ENCODE measurements at regions not wholly inside any gene's neighbourhood (a gene's known extent, or its start where the extent isn't known, plus 50 kb on each side); places are given as distances from the start of the nearest gene placed in this dataset.

DNA sequence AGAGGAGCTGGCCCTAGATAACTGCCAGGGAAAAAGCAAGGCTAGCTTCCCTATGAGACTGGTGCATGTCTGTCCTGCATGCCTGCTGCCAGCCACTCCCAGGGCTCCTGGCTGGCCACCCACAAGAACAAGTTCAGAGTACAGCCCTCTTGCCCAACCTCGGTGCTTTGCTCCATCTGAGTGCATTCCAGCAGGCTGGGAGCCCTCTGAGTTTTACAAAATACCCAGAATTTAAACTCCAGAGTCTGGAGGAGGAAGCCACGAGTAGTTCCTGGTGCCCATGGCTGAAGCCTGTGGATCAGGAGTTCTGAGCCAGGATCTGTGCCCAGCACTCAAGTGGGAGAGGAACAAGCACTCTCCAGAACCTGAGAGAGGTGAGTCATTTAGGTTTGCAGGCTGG lies 111.6 kb downstream of the MAGEE2 start:
- no peak for DNase-seq (ENCODE audit: low read depth)
- TF ChIP-seq, protein P1, sequence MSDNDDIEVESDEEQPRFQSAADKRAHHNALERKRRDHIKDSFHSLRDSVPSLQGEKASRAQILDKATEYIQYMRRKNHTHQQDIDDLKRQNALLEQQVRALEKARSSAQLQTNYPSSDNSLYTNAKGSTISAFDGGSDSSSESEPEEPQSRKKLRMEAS (IDR thresholded peaks at IDR 0.05; ENCODE audit: low read depth, low read length), result no peak
- TF ChIP-seq MYC (IDR thresholded peaks at IDR 0.05; ENCODE audit: low read depth, low read length), result no peak
- TF ChIP-seq, protein P2, sequence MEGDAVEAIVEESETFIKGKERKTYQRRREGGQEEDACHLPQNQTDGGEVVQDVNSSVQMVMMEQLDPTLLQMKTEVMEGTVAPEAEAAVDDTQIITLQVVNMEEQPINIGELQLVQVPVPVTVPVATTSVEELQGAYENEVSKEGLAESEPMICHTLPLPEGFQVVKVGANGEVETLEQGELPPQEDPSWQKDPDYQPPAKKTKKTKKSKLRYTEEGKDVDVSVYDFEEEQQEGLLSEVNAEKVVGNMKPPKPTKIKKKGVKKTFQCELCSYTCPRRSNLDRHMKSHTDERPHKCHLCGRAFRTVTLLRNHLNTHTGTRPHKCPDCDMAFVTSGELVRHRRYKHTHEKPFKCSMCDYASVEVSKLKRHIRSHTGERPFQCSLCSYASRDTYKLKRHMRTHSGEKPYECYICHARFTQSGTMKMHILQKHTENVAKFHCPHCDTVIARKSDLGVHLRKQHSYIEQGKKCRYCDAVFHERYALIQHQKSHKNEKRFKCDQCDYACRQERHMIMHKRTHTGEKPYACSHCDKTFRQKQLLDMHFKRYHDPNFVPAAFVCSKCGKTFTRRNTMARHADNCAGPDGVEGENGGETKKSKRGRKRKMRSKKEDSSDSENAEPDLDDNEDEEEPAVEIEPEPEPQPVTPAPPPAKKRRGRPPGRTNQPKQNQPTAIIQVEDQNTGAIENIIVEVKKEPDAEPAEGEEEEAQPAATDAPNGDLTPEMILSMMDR (IDR thresholded peaks at IDR 0.05; ENCODE audit: low read depth, low read length), result no peak
- no peak for TF ChIP-seq POLR2A (IDR thresholded peaks at IDR 0.05; ENCODE audit: extremely low read depth, insufficient read length)
- no peak overlapping the region for H3K4me3 ChIP-seq (ENCODE audit: low read depth, low read length)

DNA sequence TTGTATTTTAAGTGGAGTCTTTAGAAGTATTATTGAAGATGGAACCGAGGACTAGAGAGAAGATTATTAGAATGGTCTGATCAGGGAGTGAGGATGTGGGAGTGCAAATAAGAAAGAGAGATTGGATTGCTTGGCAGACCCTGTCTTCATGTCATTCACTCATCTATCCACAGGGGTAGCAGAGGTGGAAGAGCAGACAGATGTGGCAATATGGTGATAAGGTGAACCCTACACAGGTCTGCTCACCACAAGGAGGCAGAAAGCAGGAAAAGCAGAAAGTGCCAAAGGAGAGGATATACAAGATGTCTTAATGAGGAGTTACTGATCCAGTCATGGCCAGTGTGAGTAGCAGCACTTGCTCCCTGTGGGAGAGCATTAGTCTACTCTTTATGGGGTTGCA lies 129.4 kb downstream of the MAGEE2 start:
- DNase-seq (ENCODE audit: low read depth), result no peak
- no peak overlapping the region for H3K4me3 ChIP-seq (ENCODE audit: low read depth, low read length)
- TF ChIP-seq MYC (IDR thresholded peaks at IDR 0.05; ENCODE audit: low read depth, low read length) (no peak), POLR2A (IDR thresholded peaks at IDR 0.05; ENCODE audit: extremely low read depth, insufficient read length) (no peak)
- TF ChIP-seq, protein P1 (IDR thresholded peaks at IDR 0.05; ENCODE audit: low read depth, low read length), result no peak
- TF ChIP-seq, protein P2 (IDR thresholded peaks at IDR 0.05; ENCODE audit: low read depth, low read length), result no peak

DNA sequence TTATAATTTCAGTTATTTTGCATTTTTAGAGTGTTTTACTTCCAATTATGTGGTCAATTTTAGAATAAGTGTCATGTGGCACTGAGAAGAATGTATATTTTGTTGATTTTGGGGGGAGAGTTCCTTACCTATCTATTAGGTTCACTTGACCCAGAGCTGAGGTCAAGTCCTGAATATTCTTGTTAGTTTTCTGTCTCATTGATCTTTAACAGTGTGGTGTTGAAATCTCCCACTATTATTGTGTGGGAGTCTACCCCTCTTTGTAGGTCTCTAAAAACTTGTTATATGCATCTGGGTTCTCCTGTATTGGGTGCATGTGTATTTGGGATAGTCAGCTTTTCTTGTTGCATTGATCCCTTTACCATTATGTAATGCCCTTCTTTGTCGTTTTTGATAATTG lies 127.0 kb upstream of the ZDHHC15 start:
- H3K4me3 ChIP-seq (ENCODE audit: low read depth, low read length), result no peak overlapping the region
- no peak for TF ChIP-seq MYC (IDR thresholded peaks at IDR 0.05; ENCODE audit: low read depth, low read length)
- TF ChIP-seq POLR2A (IDR thresholded peaks at IDR 0.05; ENCODE audit: extremely low read depth, insufficient read length), result no peak
- TF ChIP-seq, protein P2 (IDR thresholded peaks at IDR 0.05; ENCODE audit: low read depth, low read length), result no peak
- TF ChIP-seq, protein P1 (IDR thresholded peaks at IDR 0.05; ENCODE audit: low read depth, low read length), result no peak
- DNase-seq (ENCODE audit: low read depth), result no peak

DNA sequence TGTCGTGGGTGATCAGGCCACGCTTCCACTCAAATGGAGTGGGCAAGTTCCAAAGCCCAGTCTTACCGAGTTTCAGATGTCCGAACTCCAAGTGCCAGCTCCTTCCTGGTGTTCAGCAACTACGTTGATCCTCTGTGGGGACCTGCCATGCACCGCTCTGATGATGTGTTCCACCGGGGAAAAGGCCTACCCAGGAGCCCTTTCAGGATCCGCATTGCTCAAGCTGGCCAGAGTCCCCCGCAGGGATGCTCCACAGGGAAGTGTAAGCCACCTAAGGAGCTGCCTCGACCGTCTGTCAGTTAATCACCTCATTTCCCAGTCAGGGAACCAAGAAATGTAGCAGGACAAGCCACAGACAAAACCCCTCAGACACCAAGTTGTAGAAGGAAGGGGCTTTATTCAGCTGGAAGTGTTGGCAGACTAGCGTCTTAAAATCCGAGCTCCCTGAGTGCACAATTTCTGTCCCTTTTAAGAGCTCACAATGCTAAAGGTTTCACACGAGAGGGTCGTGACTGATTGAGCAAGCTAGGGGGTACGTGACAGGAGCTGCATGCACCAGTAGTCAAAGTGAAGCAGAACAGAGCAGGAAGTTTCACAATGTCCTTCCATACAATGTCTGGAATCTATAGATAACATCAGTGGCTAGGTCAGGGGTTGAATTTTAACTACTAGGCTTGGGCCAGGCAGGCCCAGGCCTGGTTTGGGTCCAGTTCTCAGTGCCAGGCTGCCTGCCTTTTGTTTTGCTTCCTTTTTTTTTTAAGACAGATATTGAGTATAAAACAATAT lies 126.2 kb upstream of the ZDHHC15 start:
- no peak overlapping the region for H3K4me3 ChIP-seq (ENCODE audit: low read depth, low read length)
- TF ChIP-seq, protein P1 (IDR thresholded peaks at IDR 0.05; ENCODE audit: low read depth, low read length), result no peak
- TF ChIP-seq MYC (IDR thresholded peaks at IDR 0.05; ENCODE audit: low read depth, low read length) (no peak), POLR2A (IDR thresholded peaks at IDR 0.05; ENCODE audit: extremely low read depth, insufficient read length) (no peak)
- TF ChIP-seq, protein P2 (IDR thresholded peaks at IDR 0.05; ENCODE audit: low read depth, low read length), result no peak
- peak; percentile 7 for DNase-seq (ENCODE audit: low read depth)

DNA sequence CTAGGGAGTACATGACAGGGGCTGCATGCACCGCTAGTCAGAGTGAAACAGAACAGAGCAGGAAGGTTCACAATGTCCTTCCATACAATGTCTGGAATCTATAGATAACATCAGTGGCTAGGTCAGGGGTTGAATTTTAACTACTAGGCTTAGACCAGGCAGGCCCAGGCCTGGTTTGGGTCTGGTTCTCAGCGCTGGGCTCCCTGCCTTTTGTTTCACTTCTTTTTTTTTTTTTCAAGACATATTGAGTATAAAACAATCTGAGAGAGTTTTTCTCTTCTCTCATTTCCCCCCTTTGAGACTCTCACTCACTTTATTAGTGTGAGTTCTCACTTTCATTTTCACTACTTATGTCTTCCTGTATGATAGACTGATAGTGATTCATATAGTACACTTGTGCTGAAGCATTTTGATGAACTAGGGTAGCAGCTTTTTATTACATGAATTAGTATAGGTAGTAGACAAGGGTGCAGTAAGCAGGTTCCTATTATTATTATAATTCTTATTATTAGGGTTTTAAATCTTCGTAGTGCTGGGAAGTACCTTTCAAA lies 120.0 kb upstream of the ZDHHC15 start:
- TF ChIP-seq MYC (IDR thresholded peaks at IDR 0.05; ENCODE audit: low read depth, low read length) (no peak), POLR2A (IDR thresholded peaks at IDR 0.05; ENCODE audit: extremely low read depth, insufficient read length) (no peak)
- TF ChIP-seq, protein P2 (IDR thresholded peaks at IDR 0.05; ENCODE audit: low read depth, low read length), result no peak
- TF ChIP-seq, protein P1 (IDR thresholded peaks at IDR 0.05; ENCODE audit: low read depth, low read length), result no peak
- no peak overlapping the region for H3K4me3 ChIP-seq (ENCODE audit: low read depth, low read length)
- no peak for DNase-seq (ENCODE audit: low read depth)
